ENCODE measurements at regions not wholly inside any gene's neighbourhood (a gene's known extent, or its start where the extent isn't known, plus 50 kb on each side); places are given as distances from the start of the nearest gene placed in this dataset.

- Histone ChIP-seq H3K36me3 (ENCODE audit: insufficient read depth, low read length) (no peaks in the 10 kb centered on the region), H3K27me3 (ENCODE audit: insufficient read depth, low read depth, low read length) (no peaks in the 10 kb centered on the region), H3F3A (ENCODE audit: insufficient read depth, low read length, poor library complexity, severe bottlenecking) (no peaks in the 10 kb centered on the region), H3K4me2 (ENCODE audit: low read length) (no peak overlapping the region), H2AFZ (ENCODE audit: low read depth, low read length) (no peak overlapping the region), H3K4me3 (ENCODE audit: low read length) (no peak overlapping the region), H3K9me2 (ENCODE audit: insufficient read depth, low read length) (no peaks in the 10 kb centered on the region), H3K79me2 (replicated peaks; ENCODE audit: insufficient read depth, low read length) (no peaks in the 10 kb centered on the region), H3K9ac (ENCODE audit: low read length) (no peak overlapping the region), H3K27ac (ENCODE audit: low read length) (no peak overlapping the region), H4K20me1 (ENCODE audit: insufficient read depth) (no peaks in the 10 kb centered on the region), H3K9me3 (ENCODE audit: low read length) (no peaks in the 10 kb centered on the region)
- TF ChIP-seq MXI1 (conservative IDR thresholded peaks at IDR 0.05; ENCODE audit: poor library complexity, severe bottlenecking), result no peak
- TF ChIP-seq RAD21 (conservative IDR thresholded peaks at IDR 0.05), result no peak
- no peak for TF ChIP-seq EP300 (conservative IDR thresholded peaks at IDR 0.05; ENCODE audit: poor library complexity, severe bottlenecking)
- TF ChIP-seq POLR2AphosphoS5 (IDR thresholded peaks at IDR 0.05), result no peak
- TF ChIP-seq CTCF (IDR thresholded peaks at IDR 0.05; ENCODE audit: poor library complexity, severe bottlenecking), result no peak
- no peak for TF ChIP-seq REST (IDR thresholded peaks at IDR 0.05; ENCODE audit: borderline replicate concordance)
- no peak for TF ChIP-seq TAF1 (IDR thresholded peaks at IDR 0.05; ENCODE audit: low read depth)
- TF ChIP-seq SMC3 (conservative IDR thresholded peaks at IDR 0.05; ENCODE audit: poor library complexity), result no peak
- TF ChIP-seq EZH2 (IDR thresholded peaks at IDR 0.05; ENCODE audit: borderline replicate concordance, insufficient read depth, low read length, poor library complexity, severe bottlenecking), result no peak
These were observed 222.3 kb upstream of the THBS1 start for GRCh38 chr15:39358441-39359041.

DNA sequence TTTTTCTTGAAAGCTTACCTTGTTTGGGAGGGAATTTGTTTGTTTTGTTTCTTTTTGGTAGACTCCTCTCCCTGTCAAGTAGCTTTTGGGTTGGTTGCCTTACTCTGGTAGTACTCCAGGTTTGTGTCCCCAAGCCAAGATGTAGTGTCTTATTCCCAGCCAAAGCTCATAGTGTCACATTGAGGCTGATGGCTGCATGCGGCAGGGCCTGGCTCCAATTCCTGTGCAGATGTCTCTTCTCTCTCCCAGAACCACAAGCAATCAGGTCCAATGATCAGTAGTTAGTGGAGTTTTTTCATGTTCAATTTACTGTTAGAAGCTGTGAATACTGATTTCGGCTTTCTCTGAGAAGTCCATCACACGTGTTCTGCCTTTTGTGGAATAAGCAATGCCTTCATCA is 221.1 kb upstream of the THBS1 start:
- Histone ChIP-seq H3K4me2 (ENCODE audit: low read length) (no peak overlapping the region), H2AFZ (ENCODE audit: low read depth, low read length) (no peak overlapping the region), H3K4me3 (ENCODE audit: low read length) (no peak overlapping the region), H3K9me2 (ENCODE audit: insufficient read depth, low read length) (no peaks in the 10 kb centered on the region), H3K36me3 (ENCODE audit: insufficient read depth, low read length) (no peaks in the 10 kb centered on the region), H3K79me2 (replicated peaks; ENCODE audit: insufficient read depth, low read length) (no peaks in the 10 kb centered on the region), H3K9me3 (ENCODE audit: low read length) (no peaks in the 10 kb centered on the region), H3K27ac (ENCODE audit: low read length) (no peak overlapping the region), H3F3A (ENCODE audit: insufficient read depth, low read length, poor library complexity, severe bottlenecking) (no peaks in the 10 kb centered on the region), H4K20me1 (ENCODE audit: insufficient read depth) (no peaks in the 10 kb centered on the region), H3K27me3 (ENCODE audit: insufficient read depth, low read depth, low read length) (no peaks in the 10 kb centered on the region), H3K9ac (ENCODE audit: low read length) (no peak overlapping the region)
- no peak for TF ChIP-seq TAF1 (IDR thresholded peaks at IDR 0.05; ENCODE audit: low read depth)
- TF ChIP-seq SMC3 (conservative IDR thresholded peaks at IDR 0.05; ENCODE audit: poor library complexity), result no peak
- no peak for TF ChIP-seq EZH2 (IDR thresholded peaks at IDR 0.05; ENCODE audit: borderline replicate concordance, insufficient read depth, low read length, poor library complexity, severe bottlenecking)
- TF ChIP-seq RAD21 (conservative IDR thresholded peaks at IDR 0.05), result no peak
- TF ChIP-seq REST (IDR thresholded peaks at IDR 0.05; ENCODE audit: borderline replicate concordance), result no peak
- no peak for TF ChIP-seq POLR2AphosphoS5 (IDR thresholded peaks at IDR 0.05)
- no peak for TF ChIP-seq CTCF (IDR thresholded peaks at IDR 0.05; ENCODE audit: poor library complexity, severe bottlenecking)
- no peak for TF ChIP-seq EP300 (conservative IDR thresholded peaks at IDR 0.05; ENCODE audit: poor library complexity, severe bottlenecking)
- no peak for TF ChIP-seq MXI1 (conservative IDR thresholded peaks at IDR 0.05; ENCODE audit: poor library complexity, severe bottlenecking)
